Esophagus muscularis mucosa (tissue), 4 donors: ENCODE measurements at regions not wholly inside any gene's neighbourhood (a gene's known extent, or its start where the extent isn't known, plus 50 kb on each side); places are given as distances from the start of the nearest gene placed in this dataset.

Experiments
- EP300 ChIP-seq: sonication (generic); formaldehyde crosslinking; IDR thresholded peaks from one replicate; pipeline ENCODE4 v1.6.1; 2017; ENCODE audit warnings: antibody characterized with exemption
- POLR2A ChIP-seq: fragments of 450-650 bp; IDR thresholded peaks from one replicate; pipeline ENCODE4 v1.6.1; 2017; ENCODE audit warnings: antibody characterized with exemption, moderate library complexity, mild to moderate bottlenecking, low read depth
- TF ChIP-seq, protein P1 (sequence below), 3 experiments: fragments of 200-600 bp in 2 of 3; fragments of 450-650 bp in 1 of 3; sonication (generic) in 2 of 3; IDR thresholded peaks; one replicate each; pipeline ENCODE4 v1.5.1; 2017 to 2019; ENCODE audit warnings: antibody characterized with exemption in 3 of 3, mild to moderate bottlenecking in 2 of 3, moderate library complexity in 1 of 3

DNA sequence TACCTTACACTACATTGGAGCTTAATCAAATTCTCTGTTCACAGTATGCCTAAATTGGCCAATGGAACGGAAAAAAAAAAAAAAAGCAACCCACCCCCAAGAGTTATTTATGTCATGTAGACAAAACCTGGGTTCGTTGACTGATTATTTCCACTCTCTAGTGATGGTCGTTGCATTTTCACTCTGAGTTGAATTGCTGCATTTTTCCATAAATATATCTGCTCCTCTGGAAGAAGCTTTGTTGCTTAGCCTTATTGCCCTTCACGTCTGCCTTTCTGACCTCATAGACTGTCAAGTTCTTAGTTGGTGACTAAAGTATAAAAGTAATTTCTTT, 90.2 kb upstream of the RUNX1 start:
- TF ChIP-seq, protein P1, sequence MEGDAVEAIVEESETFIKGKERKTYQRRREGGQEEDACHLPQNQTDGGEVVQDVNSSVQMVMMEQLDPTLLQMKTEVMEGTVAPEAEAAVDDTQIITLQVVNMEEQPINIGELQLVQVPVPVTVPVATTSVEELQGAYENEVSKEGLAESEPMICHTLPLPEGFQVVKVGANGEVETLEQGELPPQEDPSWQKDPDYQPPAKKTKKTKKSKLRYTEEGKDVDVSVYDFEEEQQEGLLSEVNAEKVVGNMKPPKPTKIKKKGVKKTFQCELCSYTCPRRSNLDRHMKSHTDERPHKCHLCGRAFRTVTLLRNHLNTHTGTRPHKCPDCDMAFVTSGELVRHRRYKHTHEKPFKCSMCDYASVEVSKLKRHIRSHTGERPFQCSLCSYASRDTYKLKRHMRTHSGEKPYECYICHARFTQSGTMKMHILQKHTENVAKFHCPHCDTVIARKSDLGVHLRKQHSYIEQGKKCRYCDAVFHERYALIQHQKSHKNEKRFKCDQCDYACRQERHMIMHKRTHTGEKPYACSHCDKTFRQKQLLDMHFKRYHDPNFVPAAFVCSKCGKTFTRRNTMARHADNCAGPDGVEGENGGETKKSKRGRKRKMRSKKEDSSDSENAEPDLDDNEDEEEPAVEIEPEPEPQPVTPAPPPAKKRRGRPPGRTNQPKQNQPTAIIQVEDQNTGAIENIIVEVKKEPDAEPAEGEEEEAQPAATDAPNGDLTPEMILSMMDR (IDR thresholded peaks at IDR 0.05): no peak
- no peak for TF ChIP-seq POLR2A
- no peak for TF ChIP-seq EP300
